WTC11 (cell line): ENCODE measurements at regions not wholly inside any gene's neighbourhood (a gene's known extent, or its start where the extent isn't known, plus 50 kb on each side); places are given as distances from the start of the nearest gene placed in this dataset.

ENCODE experiments used
- ATAC-seq: fragments of 200-7000 bp; cut with Tn5 transposase; 2 replicates; pipeline ENCODE4 v1.10.0; 2021; ENCODE audit warnings: mild to moderate bottlenecking, moderate library complexity
- CTCF ChIA-PET: fragments of 300-600 bp; sonication (Branson Sonifier 250); formaldehyde crosslinking; loops from one replicate; lab custom pipeline; 2021; ENCODE audit warnings: antibody characterized with exemption; lab: Charles Lee
- POLR2A ChIA-PET: fragments of 350-600 bp; sonication (Branson Sonifier 250); formaldehyde crosslinking; loops from one replicate; lab custom pipeline; 2021; ENCODE audit warnings: antibody characterized with exemption; lab: Charles Lee
- DNase-seq: peaks from one replicate; pipeline ENCODE4 v3.0.0; 2021; ENCODE audit warnings: low spot score
- H3K27ac Mint-ChIP-seq: 2 replicates; pipeline ENCODE4 v1.8.0; 2021; ENCODE audit warnings: mixed read lengths
- H3K27me3 Mint-ChIP-seq: 2 replicates; pipeline ENCODE4 v1.8.0; 2021; ENCODE audit warnings: low read depth, mild to moderate bottlenecking, moderate library complexity, mixed read lengths
- H3K36me3 Mint-ChIP-seq: 2 replicates; pipeline ENCODE4 v1.8.0; 2021; ENCODE audit warnings: mixed read lengths
- H3K4me1 Mint-ChIP-seq: 2 replicates; pipeline ENCODE4 v1.8.0; 2022; ENCODE audit warnings: mixed read lengths
- H3K4me3 Mint-ChIP-seq: 2 replicates; pipeline ENCODE4 v1.8.0; 2021; ENCODE audit warnings: mild to moderate bottlenecking, moderate library complexity, mixed read lengths
- H3K9me3 Mint-ChIP-seq: 2 replicates; pipeline ENCODE4 v1.8.0; 2021; ENCODE audit warnings: mixed read lengths
- ARID4B ChIP-seq: sonication (generic); formaldehyde crosslinking; IDR thresholded peaks from 2 replicates; pipeline ENCODE4 v1.8.0; 2023; ENCODE audit warnings: missing genetic modification reagents, mild to moderate bottlenecking, borderline replicate concordance
- GTF2I ChIP-seq: fragments of 250-450 bp; sonication (Bioruptor Pico); conservative IDR thresholded peaks from 2 replicates; pipeline ENCODE4 v1.4.0; 2021; ENCODE audit warnings: mild to moderate bottlenecking
- IRF2 ChIP-seq: sonication (generic); formaldehyde crosslinking; IDR thresholded peaks from 2 replicates; pipeline ENCODE4 v1.8.0; 2022; ENCODE audit warnings: low read depth, missing genetic modification reagents, borderline replicate concordance
- JAZF1 ChIP-seq: fragments of 250-450 bp; sonication (Bioruptor Pico); IDR thresholded peaks from 2 replicates; pipeline ENCODE4 v1.9.0; 2021; ENCODE audit warnings: moderate library complexity, mild to moderate bottlenecking, inconsistent platforms
- MLX ChIP-seq: sonication (generic); formaldehyde crosslinking; IDR thresholded peaks from 2 replicates; pipeline ENCODE4 v1.8.1; 2023; ENCODE audit warnings: mild to moderate bottlenecking, missing genetic modification reagents, moderate library complexity
- PRDM15 ChIP-seq: sonication (generic); formaldehyde crosslinking; IDR thresholded peaks from 2 replicates; pipeline ENCODE4 v1.8.0; 2022; ENCODE audit warnings: missing genetic modification reagents
- SMAD4 ChIP-seq: sonication (generic); formaldehyde crosslinking; IDR thresholded peaks from 2 replicates; pipeline ENCODE4 v1.8.0; 2022; ENCODE audit warnings: mild to moderate bottlenecking, missing genetic modification reagents
- SOX15 ChIP-seq: fragments of 250-450 bp; sonication (Bioruptor Pico); IDR thresholded peaks from 2 replicates; pipeline ENCODE4 v1.9.0; 2021; ENCODE audit warnings: mild to moderate bottlenecking
- STAT6 ChIP-seq: sonication (generic); formaldehyde crosslinking; conservative IDR thresholded peaks from 2 replicates; pipeline ENCODE4 v1.8.1; 2023; ENCODE audit warnings: mild to moderate bottlenecking, low read depth, missing genetic modification reagents, moderate library complexity
- ZBTB21 ChIP-seq: sonication (generic); formaldehyde crosslinking; IDR thresholded peaks from 2 replicates; pipeline ENCODE4 v1.8.1; 2023; ENCODE audit warnings: mild to moderate bottlenecking, missing genetic modification reagents, borderline replicate concordance
- ZMAT4 ChIP-seq: fragments of 250-450 bp; sonication (Bioruptor Pico); IDR thresholded peaks from 2 replicates; pipeline ENCODE4 v1.9.0; 2021; ENCODE audit warnings: mild to moderate bottlenecking
- ZNF138 ChIP-seq: sonication (generic); formaldehyde crosslinking; conservative IDR thresholded peaks from 2 replicates; pipeline ENCODE4 v1.8.1; 2022; ENCODE audit warnings: mild to moderate bottlenecking, moderate library complexity, missing genetic modification reagents
- ZNF263 ChIP-seq: sonication (generic); formaldehyde crosslinking; IDR thresholded peaks from 2 replicates; pipeline ENCODE4 v1.8.1; 2022; ENCODE audit warnings: low read depth, mild to moderate bottlenecking, moderate library complexity, missing genetic modification reagents
- ZNF281 ChIP-seq: sonication (generic); formaldehyde crosslinking; IDR thresholded peaks from 2 replicates; pipeline ENCODE4 v1.8.0; 2023; ENCODE audit warnings: mild to moderate bottlenecking, missing genetic modification reagents
- ZNF532 ChIP-seq: fragments of 250-450 bp; sonication (Bioruptor Pico); IDR thresholded peaks from 2 replicates; pipeline ENCODE4 v1.9.0; 2021; ENCODE audit warnings: mild to moderate bottlenecking, borderline replicate concordance

- no peak for TF ChIP-seq STAT6 (CRISPR knock-in tag)
- TF ChIP-seq JAZF1 (CRISPR knock-in tag): no peak
- no peak for TF ChIP-seq IRF2
- no peak for TF ChIP-seq PRDM15 (CRISPR knock-in tag)
Observed at GRCh38 chr6:19721766-19722377, 115.3 kb upstream of the ID4 start (continued).

GRCh38 chr6:19722999-19723398, 114.2 kb upstream of the ID4 start:
- ATAC-seq (no peak), DNase-seq (no peak)
- Mint-ChIP-seq H3K36me3 (0 out of 2 replicates have a peak, but pooled peaks cover 3% of the 10 kb centered on the region), H3K4me1 (peaks cover 35% of the 10 kb centered on the region), H3K27ac (no peak overlapping the region), H3K9me3 (peaks cover 8% of the 10 kb centered on the region), H3K27me3 (no peaks in the 10 kb centered on the region), H3K4me3 (no peak overlapping the region)
- ChIA-PET POLR2A (no interaction called here), CTCF (no interaction called here)
- TF ChIP-seq ZNF532 (CRISPR knock-in tag) (no peak), SMAD4 (CRISPR knock-in tag) (no peak), ZMAT4 (no peak), ZBTB21 (CRISPR knock-in tag) (no peak), ZNF281 (CRISPR knock-in tag) (no peak), ARID4B (CRISPR knock-in tag) (no peak), ZNF263 (CRISPR knock-in tag) (no peak), SOX15 (CRISPR knock-in tag) (no peak), MLX (CRISPR knock-in tag) (no peak), ZNF138 (CRISPR knock-in tag) (no peak), GTF2I (no peak)
